ENCODE measurements at regions not wholly inside any gene's neighbourhood (a gene's known extent, or its start where the extent isn't known, plus 50 kb on each side); places are given as distances from the start of the nearest gene placed in this dataset.
"Not testable (repeated sequence)": the region's sequence is repeated elsewhere in the genome, so short reads cannot be mapped to it uniquely, and the experiment has no call there.

- Histone ChIP-seq H3K4me3 (no peak overlapping the region), H3K4me1 (peaks cover 0 to 4% of the 10 kb centered on the region in 2 donors), H3K36me3 (no peaks in the 10 kb centered on the region), H3K9me3 (no peaks in the 10 kb centered on the region), H3K27me3 (no peaks in the 10 kb centered on the region), H3K27ac (no peak overlapping the region)
- intact Hi-C loops (cut with DNase I; ENCODE audit: low total_unique reads), result no loop called here
- in situ Hi-C loops (cut with MboI; ENCODE audit: low sequenced_read_pairs in 4 of 4), result no loop called here
- ATAC-seq (no peak), DNase-seq (no peak)
- TF ChIP-seq POLR2A (IDR thresholded peaks at IDR 0.05), result no peak
- no peak for TF ChIP-seq CTCF (IDR thresholded peaks at IDR 0.05 in 4 of 5, conservative IDR thresholded peaks at IDR 0.05 in 1 of 5)
Observed at GRCh38 chr2:48200620-48201293, 113.7 kb upstream of the FOXN2 start.

GRCh38 chr2:48201435-48201834 is 113.0 kb upstream of the FOXN2 start:
- ATAC-seq; H3K27me3 ChIP-seq; H3K36me3 ChIP-seq; in situ Hi-C loops (cut with MboI; ENCODE audit: low sequenced_read_pairs in 4 of 4); H3K9me3 ChIP-seq; H3K4me1 ChIP-seq; DNase-seq; intact Hi-C loops (cut with DNase I; ENCODE audit: low total_unique reads); H3K4me3 ChIP-seq; H3K27ac ChIP-seq: not testable (repeated sequence)

- Histone ChIP-seq H3K27me3 (no peaks in the 10 kb centered on the region), H3K4me1 (peaks cover 0 to 3% of the 10 kb centered on the region in 2 donors), H3K9me3 (no peaks in the 10 kb centered on the region), H3K27ac (no peak overlapping the region), H3K36me3 (no peaks in the 10 kb centered on the region), H3K4me3 (no peak overlapping the region)
- intact Hi-C loops (cut with DNase I; ENCODE audit: low total_unique reads), result no loop called here
- DNase-seq (no peak), ATAC-seq (no peak)
- TF ChIP-seq POLR2A (IDR thresholded peaks at IDR 0.05) (no peak), CTCF (IDR thresholded peaks at IDR 0.05 in 4 of 5, conservative IDR thresholded peaks at IDR 0.05 in 1 of 5) (no peak)
- in situ Hi-C loops (cut with MboI; ENCODE audit: low sequenced_read_pairs in 4 of 4), result no loop called here
Observed at GRCh38 chr2:48202863-48203642, 111.4 kb upstream of the FOXN2 start.

GRCh38 chr2:48203668-48204067 is 110.8 kb upstream of the FOXN2 start:
- no peak for TF ChIP-seq CTCF (IDR thresholded peaks at IDR 0.05 in 4 of 5, conservative IDR thresholded peaks at IDR 0.05 in 1 of 5)
- TF ChIP-seq POLR2A (IDR thresholded peaks at IDR 0.05), result no peak
- Histone ChIP-seq H3K36me3 (no peaks in the 10 kb centered on the region), H3K27ac (no peak overlapping the region), H3K27me3 (no peaks in the 10 kb centered on the region), H3K4me1 (peaks cover 0 to 3% of the 10 kb centered on the region in 2 donors), H3K4me3 (no peak overlapping the region), H3K9me3 (no peaks in the 10 kb centered on the region)
- DNase-seq, result no peak
- no peak for ATAC-seq
- in situ Hi-C loops (cut with MboI; ENCODE audit: low sequenced_read_pairs in 4 of 4) (no loop called here), intact Hi-C loops (cut with DNase I; ENCODE audit: low total_unique reads) (no loop called here)

GRCh38 chr2:48204750-48205136 is 109.7 kb upstream of the FOXN2 start:
- no peaks in the 10 kb centered on the region for H3K36me3 ChIP-seq
- H3K9me3 ChIP-seq, result no peaks in the 10 kb centered on the region
- H3K4me1 ChIP-seq, result peaks cover 0 to 11% of the 10 kb centered on the region in 2 donors
- no peaks in the 10 kb centered on the region for H3K27me3 ChIP-seq
- in situ Hi-C loops (cut with MboI; ENCODE audit: low sequenced_read_pairs in 4 of 4) (no loop called here), intact Hi-C loops (cut with DNase I; ENCODE audit: low total_unique reads) (no loop called here)
- no peak overlapping the region for H3K4me3 ChIP-seq
- no peak for TF ChIP-seq POLR2A (IDR thresholded peaks at IDR 0.05)
- no peak for TF ChIP-seq CTCF (IDR thresholded peaks at IDR 0.05 in 4 of 5, conservative IDR thresholded peaks at IDR 0.05 in 1 of 5)
- H3K27ac ChIP-seq, result no peak overlapping the region
- ATAC-seq (no peak), DNase-seq (no peak)
